ENCODE measurements at regions not wholly inside any gene's neighbourhood (a gene's known extent, or its start where the extent isn't known, plus 50 kb on each side); places are given as distances from the start of the nearest gene placed in this dataset.
"Not testable (repeated sequence)": the region's sequence is repeated elsewhere in the genome, so short reads cannot be mapped to it uniquely, and the experiment has no call there.

DNA sequence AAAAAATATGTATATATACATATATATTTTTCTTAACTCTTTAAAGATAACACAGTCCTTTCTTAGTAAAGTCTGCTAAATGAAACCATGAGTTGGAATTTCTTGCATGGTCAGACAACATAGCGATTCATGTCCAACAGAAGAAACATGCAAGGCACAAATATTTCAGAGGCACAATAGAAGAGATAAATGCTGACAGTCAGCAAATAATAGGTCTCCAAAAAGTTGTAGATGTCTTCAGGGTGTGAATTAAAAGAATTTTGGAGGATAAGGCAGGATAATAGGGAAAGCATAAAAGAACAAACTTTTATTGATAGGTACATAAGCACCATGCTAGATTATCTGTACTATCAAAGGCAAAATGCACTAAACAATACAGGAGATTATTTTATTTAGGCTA is 800.2 kb downstream of the PLCL1 start:
- no peak for DNase-seq

DNA sequence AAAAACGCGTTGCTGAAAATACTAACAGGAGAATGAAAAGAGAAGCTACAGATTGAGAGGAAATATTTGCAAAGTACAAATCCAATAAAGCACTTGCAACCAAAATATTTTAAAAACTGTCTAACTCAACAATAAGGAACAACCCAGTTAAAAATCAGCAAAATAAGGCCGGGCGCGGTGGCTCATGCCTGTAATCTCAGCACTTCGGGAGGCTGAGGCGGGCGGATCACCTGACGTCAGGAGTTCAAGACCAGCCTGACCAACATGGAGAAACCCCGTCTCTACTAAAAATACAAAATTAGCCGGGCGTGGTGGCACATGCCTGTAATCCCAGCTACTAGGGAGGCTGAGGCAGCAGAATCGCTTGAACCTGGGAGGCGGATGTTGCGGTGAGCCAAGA is 798.6 kb downstream of the PLCL1 start:
- DNase-seq, result not testable (repeated sequence)

DNA sequence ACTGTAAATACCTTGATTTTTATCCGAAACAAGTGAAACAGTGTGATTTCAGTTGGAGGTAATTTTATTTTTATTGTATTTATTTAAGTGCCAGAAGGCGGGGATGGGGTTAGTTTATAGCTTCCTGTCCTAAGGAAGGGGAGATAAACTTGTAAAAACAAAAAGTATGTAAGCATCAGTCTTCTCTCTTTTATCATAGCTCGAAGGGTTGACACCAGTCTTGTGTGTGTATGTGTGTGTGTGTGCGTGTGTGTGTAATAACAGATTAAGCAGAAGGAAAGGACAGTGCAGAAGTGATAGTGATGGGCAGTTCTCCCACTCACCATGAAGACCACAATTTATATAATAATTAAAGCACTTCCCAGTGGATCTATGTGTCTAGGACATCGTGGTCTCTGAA is 793.3 kb downstream of the PLCL1 start:
- no peak for DNase-seq

DNA sequence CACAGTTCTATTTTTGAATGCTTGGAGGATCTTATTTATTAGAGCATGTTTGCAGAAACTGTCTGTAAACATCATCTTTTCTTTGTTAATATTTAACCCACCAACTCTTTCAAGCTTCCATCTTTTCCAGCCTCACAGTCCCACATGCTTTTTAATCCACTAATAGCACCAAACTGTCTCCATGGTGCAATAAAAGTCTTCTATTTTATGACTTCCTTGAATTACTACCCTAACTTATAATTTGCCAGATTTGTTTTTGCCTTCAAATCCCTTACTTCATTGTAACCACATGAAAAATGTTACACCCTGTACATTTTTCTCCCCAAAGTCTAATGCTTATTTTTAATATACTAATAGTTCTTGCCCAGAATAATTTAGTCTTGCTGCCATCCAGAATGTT is 792.6 kb downstream of the PLCL1 start:
- DNase-seq, result no peak

DNA sequence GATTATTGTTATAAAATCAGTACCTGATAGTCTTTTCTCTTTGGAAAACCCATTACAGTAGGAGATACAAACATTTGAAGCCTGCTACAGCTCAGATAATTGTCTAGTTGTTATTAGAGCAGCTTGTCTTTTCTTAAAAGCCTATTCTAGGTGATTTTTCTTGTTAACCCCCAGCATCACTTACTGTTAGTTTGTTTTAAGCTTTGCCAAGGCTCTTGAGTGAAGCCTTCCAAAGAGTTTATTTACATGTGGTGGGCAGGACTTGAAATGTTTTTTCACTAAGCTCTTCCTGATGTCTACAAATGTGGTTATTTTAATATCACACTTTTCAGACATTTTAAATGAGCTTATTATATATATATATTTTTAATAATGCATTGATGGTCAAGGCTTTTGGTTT is 791.3 kb downstream of the PLCL1 start:
- no peak for DNase-seq

- no peak for DNase-seq
Measured at GRCh38 chr2:198591586-198591985, 787.2 kb downstream of the PLCL1 start.

DNA sequence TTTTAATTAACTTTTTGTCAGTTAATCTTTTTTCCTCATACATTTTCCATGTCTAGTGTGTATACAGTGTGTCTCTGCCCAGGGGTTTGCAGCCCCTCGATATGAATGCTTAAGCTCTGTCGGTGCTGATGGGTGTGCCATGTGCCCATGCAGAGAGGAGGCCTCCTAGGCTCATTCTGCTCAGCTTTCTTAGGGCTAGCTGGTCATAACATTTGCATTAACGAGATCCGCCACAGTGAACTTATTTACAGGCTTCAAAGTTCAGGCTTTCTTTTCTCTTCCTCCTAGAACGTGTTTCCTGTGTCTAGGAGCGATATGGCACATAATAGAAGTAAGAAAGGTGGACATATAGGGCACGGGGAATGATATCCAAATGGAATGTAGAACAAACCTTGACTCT is 783.3 kb downstream of the PLCL1 start:
- no peak for DNase-seq

DNA sequence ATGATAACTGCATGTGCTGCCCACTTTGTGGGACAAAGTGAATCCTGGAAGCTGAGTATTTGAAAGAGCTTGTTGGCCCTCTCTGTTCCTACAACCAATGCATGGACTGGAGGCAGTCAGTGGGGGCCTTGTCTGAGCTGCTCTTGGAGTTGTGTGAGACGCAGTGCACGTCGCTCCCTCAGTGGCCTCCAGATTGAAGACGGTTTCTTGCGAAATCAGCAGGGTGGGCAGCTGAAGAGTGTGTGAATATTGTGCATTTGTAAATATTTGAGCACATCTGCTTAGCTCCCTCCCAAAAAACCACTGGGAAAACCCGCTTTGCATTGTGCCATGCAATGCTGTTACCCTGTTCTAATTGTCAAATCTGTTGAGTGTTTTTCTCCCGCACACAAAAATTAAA is 782.8 kb downstream of the PLCL1 start:
- DNase-seq, result no peak

- DNase-seq, result no peak
Measured at GRCh38 chr2:198571393-198571792, 767.0 kb downstream of the PLCL1 start.

DNA sequence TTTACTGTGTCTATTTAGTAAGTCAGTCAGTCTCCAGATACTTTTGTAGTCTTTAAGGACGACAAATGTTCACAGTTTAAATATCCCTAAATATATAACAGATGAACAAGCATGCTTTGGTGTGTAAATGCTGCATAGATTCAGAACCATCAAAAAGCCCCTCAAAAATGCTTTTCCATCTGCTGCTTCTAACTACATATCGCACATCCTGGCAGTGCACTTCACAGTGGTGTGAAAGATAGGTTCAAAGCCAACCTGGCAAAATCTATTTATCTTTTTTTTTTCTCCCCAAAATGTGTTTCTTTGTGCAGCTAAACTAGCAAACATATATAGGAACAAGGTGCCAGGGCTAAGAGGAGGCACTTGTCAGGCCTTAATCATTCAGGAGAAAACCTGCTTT is 753.8 kb downstream of the PLCL1 start:
- DNase-seq, result no peak

DNA sequence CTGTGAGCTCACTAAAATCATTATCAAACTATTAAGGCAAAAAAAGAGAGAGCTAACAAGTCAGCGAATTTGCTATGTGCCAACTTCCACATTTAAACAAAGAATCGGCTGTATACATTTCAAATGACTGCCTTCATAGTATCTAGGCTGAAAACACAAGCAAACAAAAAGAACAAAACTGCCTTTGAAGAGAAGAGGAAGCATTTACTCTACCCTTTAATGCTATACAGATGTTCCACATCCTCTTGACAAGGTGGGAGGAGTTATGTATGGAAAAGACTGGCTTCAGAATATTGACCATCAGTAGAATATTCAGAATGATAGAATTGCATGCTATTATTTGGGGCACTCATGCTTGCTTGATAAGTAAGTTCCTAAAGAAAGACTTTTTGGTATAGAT is 741.7 kb downstream of the PLCL1 start:
- no peak for DNase-seq

- DNase-seq, result no peak
Measured at GRCh38 chr2:198545411-198545810, 741.0 kb downstream of the PLCL1 start.

DNA sequence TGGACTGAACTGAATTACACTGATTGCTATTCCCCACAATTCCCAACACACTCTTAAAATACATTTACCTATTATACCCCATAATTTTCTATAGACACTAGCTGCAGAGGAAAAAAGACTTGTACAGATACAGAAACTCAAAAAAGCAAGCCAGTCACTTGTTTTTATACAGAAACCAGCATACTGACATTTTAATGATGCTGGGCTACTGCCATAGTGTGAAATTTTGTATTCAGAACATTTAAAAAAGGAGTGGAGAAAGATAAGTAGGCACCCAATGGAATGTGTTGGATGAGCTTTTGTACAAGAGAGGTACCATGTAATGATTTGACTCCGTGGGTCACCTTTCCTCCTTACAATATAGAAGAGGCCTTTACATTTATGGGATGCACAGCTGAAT is 740.1 kb downstream of the PLCL1 start:
- DNase-seq, result no peak

DNA sequence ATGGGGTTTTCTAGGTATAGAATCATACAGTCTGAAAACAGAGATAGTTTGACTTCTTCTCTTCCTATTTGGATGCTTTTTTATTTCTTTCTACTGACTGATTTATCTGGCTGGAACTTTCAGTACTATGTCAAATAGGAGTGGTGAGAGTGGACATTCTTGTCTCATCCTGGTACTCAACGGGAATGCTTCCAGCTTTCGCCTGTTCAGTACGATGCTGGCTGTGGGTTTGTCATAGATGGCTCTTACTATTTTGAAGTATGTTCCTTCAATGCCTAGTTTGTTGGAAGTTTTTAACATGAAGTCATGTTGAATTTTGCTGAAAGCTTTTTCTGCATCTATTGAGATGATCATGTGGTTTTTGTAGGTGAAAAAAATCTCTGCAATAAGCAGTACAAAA is 730.4 kb downstream of the PLCL1 start:
- no peak for DNase-seq

DNA sequence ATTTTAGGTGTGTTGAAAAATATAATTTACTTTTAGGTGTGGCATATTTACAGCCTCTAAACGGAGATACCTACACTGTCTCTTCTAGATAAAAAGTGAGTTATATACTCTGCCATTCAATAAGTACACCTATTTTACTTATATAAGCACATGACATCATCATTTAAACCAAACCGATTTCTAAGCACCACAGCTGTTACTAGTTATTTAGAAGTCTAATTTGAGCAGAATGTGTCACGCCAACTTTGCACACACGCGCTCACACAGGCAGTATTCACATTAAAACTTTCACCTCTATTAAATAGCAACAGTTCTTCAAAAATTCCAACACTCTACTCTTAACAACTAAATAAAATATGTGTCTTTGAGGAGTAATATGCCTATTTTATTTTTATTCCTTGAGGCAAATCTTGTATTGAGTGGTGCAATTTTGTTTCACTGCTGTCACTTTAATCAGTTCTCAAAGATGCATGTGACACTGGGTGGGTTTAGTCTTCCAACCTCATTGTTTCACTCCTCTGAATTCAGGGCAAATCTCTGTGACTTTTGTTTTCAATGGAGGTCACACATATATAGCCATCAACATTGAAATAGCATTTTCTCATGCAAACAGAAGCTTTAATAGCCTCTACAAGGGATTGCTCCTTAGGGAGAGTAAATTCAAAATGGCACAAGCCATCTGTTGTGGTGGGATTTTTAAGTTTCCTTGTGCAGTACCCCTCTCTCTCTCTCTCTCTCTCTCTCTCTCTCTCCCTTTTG is 721.0 kb downstream of the PLCL1 start:
- no peak for DNase-seq

- no peak for DNase-seq
Measured at GRCh38 chr2:198523710-198524109, 719.3 kb downstream of the PLCL1 start.

- no peak for DNase-seq
Measured at GRCh38 chr2:198518935-198519334, 714.5 kb downstream of the PLCL1 start.

GRCh38 chr2:198517976-198518375 is 713.6 kb downstream of the PLCL1 start:
- DNase-seq, result no peak

GRCh38 chr2:198508610-198509009 is 704.2 kb downstream of the PLCL1 start:
- DNase-seq, result not testable (repeated sequence)

DNA sequence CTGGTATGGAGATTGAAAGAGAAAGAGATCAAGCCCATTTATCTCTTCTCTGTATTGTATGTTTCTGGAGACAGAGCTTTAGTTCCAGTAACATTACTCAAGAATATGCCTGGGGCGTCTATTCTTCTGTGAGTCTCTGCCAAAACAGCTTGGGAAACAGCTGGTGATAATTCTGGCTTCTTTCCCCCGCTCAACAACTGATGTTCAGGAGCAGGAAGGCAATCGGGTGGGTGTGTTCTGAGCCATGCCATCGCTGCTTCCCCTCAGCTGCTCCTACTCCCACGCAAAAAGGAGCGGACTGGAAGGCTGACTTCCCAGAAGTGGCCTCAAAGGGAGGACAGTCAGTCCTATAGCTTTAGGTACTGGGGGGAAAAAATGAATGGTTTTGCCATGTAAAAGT is 695.1 kb downstream of the PLCL1 start:
- no peak for DNase-seq

DNA sequence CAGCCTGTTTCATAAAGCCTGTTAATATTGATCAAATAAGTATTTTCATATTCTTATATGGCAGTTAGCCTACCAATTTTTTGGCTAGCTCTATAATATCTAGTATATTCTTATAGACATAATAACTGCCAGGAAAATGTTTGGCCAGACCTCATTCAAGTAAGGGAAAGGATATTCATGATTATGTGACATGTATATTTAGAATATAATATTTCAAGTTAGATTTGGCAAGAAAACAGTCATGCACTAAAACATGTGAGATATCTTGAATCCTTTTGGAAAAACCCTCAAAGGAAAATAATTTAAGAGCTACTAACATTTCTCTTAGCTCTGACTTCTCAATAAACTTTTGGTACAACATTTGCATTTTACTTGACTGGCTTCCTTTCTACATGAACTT is 694.1 kb downstream of the PLCL1 start:
- DNase-seq, result no peak

DNA sequence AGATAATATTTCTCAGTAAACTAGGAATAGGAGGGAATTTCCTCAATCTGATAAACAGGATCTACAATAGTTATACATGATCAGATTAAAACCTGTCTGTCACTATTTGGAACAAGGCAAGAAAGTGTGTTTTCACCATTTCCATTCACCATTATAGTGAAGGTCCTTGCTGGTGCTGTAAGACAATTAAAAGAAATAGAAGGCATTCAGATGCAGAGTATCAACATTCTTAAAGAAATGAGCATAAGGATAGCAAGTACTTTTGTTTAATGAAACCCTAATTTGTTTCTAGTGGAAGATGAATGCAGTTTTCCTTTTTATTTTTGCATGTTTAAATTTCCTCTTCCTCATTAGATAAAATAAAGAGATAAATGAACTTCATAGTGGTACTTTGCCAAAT is 693.7 kb downstream of the PLCL1 start:
- no peak for DNase-seq

GRCh38 chr2:198494931-198495330 is 690.5 kb downstream of the PLCL1 start:
- DNase-seq, result no peak

GRCh38 chr2:198490748-198491147 is 686.4 kb downstream of the PLCL1 start:
- DNase-seq, result no peak

DNA sequence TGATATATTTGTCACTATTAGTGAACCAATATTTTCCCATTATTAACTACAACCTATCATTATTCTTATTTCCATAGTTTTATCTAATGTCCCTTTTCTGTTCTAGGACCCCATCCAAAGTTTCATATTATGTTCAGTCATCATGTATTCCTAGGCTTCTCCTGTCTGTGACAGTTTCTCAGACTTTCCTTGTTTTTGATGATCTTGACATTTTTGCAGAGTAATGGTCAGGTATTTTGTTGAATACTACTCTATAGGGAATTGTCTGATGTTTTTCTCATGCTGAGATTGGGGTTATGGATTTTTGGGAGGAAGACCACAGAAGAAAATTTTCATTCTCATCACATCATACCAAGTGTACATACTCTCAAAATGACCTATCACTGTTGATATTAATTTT is 684.6 kb downstream of the PLCL1 start:
- no peak for DNase-seq

DNA sequence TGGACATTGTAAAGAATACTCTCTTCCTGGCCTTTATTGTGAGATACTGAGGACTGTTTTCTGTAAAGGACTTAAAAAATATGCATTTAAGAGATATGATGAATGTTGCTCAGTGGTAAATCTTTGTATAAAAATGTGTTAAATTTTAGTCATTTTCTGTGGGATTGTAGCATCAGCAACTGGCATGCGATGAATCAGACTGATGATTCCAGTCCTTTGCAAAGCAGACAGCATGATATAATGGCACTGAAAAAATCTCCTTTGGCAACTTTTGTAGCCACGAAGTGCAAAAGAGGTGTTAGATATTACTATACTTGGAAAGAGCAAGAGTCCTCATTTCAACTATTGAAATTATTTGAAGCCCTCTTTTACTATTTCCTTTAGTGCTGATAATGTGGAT is 678.7 kb downstream of the PLCL1 start:
- no peak for DNase-seq
